ENCODE measurements at regions not wholly inside any gene's neighbourhood (a gene's known extent, or its start where the extent isn't known, plus 50 kb on each side); places are given as distances from the start of the nearest gene placed in this dataset.

DNA sequence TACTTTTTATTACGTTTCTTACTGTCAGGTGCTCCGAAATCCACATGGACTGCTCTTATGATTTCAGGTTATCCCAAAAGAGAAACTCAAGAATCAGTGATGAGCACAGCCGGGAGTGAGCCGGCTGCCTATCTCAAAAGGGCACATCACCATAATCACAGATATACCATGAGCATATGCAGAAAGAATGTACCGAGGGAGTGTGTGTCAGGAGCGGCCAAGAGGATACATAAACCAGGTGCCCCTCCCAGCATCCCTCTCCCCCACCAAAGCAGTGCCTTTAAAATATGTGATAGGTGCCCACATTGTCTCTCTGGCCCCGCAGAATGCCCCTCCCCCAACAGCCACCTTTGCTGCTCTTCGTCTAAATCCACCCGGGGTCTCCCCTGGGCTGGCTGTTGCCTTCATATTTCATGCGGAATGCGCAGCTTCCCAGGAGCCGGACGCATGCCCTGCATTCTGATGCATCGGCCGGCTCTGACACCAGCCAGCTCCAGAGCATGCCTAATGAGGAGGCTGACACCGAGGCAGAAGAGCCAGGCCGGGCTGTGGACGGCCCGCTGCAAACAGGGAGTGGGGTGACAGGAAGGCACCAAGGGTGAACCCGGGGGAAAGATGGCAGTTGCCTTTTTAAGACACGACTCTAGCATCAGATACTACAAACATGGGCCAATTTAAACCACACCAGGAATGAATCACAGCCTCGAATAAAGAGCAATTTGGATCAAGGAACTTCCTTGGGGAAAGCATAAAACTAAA lies 652.3 kb downstream of the BNC2 start:
- H2AFZ ChIP-seq (ENCODE audit: low read depth, low read length): no peak overlapping the region
- no peak overlapping the region for H3K27ac ChIP-seq (ENCODE audit: low read length)
- H3K9ac ChIP-seq (ENCODE audit: low read length): no peak overlapping the region
- no peak overlapping the region for H3K4me3 ChIP-seq (ENCODE audit: low read length)
- no peak for TF ChIP-seq EZH2phosphoT487 (IDR thresholded peaks at IDR 0.05; ENCODE audit: low read depth)
- TF ChIP-seq, protein P1, sequence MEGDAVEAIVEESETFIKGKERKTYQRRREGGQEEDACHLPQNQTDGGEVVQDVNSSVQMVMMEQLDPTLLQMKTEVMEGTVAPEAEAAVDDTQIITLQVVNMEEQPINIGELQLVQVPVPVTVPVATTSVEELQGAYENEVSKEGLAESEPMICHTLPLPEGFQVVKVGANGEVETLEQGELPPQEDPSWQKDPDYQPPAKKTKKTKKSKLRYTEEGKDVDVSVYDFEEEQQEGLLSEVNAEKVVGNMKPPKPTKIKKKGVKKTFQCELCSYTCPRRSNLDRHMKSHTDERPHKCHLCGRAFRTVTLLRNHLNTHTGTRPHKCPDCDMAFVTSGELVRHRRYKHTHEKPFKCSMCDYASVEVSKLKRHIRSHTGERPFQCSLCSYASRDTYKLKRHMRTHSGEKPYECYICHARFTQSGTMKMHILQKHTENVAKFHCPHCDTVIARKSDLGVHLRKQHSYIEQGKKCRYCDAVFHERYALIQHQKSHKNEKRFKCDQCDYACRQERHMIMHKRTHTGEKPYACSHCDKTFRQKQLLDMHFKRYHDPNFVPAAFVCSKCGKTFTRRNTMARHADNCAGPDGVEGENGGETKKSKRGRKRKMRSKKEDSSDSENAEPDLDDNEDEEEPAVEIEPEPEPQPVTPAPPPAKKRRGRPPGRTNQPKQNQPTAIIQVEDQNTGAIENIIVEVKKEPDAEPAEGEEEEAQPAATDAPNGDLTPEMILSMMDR (IDR thresholded peaks at IDR 0.05; ENCODE audit: low read depth, low read length): no peak
- H3K4me2 ChIP-seq (ENCODE audit: low read length): no peak overlapping the region
- no peaks in the 10 kb centered on the region for H3K9me3 ChIP-seq (ENCODE audit: insufficient read depth, low read length)
- H3K27me3 ChIP-seq (ENCODE audit: low read depth, low read length): no peaks in the 10 kb centered on the region
- H3K36me3 ChIP-seq (replicated peaks; ENCODE audit: low read depth, low read length): no peaks in the 10 kb centered on the region
- no peaks in the 10 kb centered on the region for H4K20me1 ChIP-seq (ENCODE audit: insufficient read depth, low read length)
- no peaks in the 10 kb centered on the region for H3K79me2 ChIP-seq (ENCODE audit: low read length)
- peaks cover 11% of the 10 kb centered on the region for H3K4me1 ChIP-seq (ENCODE audit: low read length)

DNA sequence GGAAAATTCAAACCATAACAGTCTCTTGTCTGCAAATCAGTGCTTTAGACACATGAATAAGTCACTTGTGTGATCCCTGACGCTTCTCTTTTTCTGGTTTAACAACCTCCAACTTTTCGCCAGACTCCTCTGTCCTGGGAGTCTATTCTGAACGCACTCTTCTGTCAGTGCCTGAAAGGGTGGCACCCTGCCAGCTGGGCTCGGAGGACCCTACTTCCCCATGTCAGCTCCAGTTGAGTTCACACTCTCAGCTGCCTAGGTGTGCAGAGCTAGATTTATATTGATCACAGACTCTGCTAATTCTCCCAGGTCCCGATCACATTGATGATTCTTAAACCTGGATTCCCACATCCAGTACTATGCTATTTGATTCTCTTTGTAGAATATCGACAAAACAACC lies 649.1 kb downstream of the BNC2 start:
- H3K36me3 ChIP-seq (replicated peaks; ENCODE audit: low read depth, low read length): no peaks in the 10 kb centered on the region
- peak overlapping the region; percentile 22 for H3K4me2 ChIP-seq (ENCODE audit: low read length)
- no peak overlapping the region for H2AFZ ChIP-seq (ENCODE audit: low read depth, low read length)
- no peaks in the 10 kb centered on the region for H3K9me3 ChIP-seq (ENCODE audit: insufficient read depth, low read length)
- H3K27me3 ChIP-seq (ENCODE audit: low read depth, low read length): no peaks in the 10 kb centered on the region
- H3K79me2 ChIP-seq (ENCODE audit: low read length): no peaks in the 10 kb centered on the region
- H4K20me1 ChIP-seq (ENCODE audit: insufficient read depth, low read length): no peaks in the 10 kb centered on the region
- H3K4me3 ChIP-seq (ENCODE audit: low read length): no peak overlapping the region
- H3K9ac ChIP-seq (ENCODE audit: low read length): no peak overlapping the region
- H3K4me1 ChIP-seq (ENCODE audit: low read length): peaks cover 11% of the 10 kb centered on the region
- TF ChIP-seq EZH2phosphoT487 (IDR thresholded peaks at IDR 0.05; ENCODE audit: low read depth): no peak
- TF ChIP-seq, protein P1 (IDR thresholded peaks at IDR 0.05; ENCODE audit: low read depth, low read length): no peak
- no peak overlapping the region for H3K27ac ChIP-seq (ENCODE audit: low read length)

DNA sequence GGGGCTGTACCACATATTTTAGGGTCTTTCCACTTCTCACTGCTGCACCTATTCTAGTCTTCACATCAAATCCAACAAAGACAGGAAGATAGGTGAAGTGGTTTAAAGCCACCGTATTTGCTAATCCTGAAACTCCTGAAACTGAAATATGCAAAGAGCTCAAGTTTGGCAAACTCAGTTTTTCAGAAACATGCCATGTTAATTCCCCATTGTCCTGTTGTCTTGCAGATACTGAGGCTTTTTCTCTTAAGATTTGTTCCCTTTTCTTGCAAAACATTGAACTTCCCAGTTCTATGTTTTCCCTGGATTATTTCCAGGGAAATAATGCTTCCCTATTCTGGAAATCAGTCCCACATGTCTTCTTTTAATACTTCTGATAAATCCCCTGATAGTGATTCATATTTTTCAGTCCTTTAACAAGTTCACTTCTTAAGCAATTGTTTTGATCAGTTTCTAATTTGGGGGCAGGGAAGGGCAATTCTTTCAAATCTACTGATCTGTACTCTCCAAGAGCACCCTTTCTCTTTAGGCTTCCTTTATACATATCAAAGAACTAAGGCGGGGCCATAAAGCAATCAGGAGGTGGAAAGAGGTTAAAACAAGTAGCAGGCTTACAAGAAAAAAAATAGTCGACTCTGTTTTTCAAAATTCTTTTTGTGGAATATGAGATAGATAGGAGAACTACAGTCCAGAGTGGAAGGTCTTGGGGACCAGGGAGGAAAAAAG lies 648.5 kb downstream of the BNC2 start:
- Histone ChIP-seq H3K4me2 (ENCODE audit: low read length) (peak overlapping the region; percentile 22), H3K9ac (ENCODE audit: low read length) (no peak overlapping the region), H3K9me3 (ENCODE audit: insufficient read depth, low read length) (no peaks in the 10 kb centered on the region), H3K4me3 (ENCODE audit: low read length) (no peak overlapping the region), H3K27ac (ENCODE audit: low read length) (no peak overlapping the region), H2AFZ (ENCODE audit: low read depth, low read length) (no peak overlapping the region), H3K36me3 (replicated peaks; ENCODE audit: low read depth, low read length) (no peaks in the 10 kb centered on the region), H3K79me2 (ENCODE audit: low read length) (no peaks in the 10 kb centered on the region), H3K27me3 (ENCODE audit: low read depth, low read length) (no peaks in the 10 kb centered on the region), H4K20me1 (ENCODE audit: insufficient read depth, low read length) (no peaks in the 10 kb centered on the region), H3K4me1 (ENCODE audit: low read length) (peaks cover 11% of the 10 kb centered on the region)
- no peak for TF ChIP-seq EZH2phosphoT487 (IDR thresholded peaks at IDR 0.05; ENCODE audit: low read depth)
- TF ChIP-seq, protein P1 (IDR thresholded peaks at IDR 0.05; ENCODE audit: low read depth, low read length): no peak

DNA sequence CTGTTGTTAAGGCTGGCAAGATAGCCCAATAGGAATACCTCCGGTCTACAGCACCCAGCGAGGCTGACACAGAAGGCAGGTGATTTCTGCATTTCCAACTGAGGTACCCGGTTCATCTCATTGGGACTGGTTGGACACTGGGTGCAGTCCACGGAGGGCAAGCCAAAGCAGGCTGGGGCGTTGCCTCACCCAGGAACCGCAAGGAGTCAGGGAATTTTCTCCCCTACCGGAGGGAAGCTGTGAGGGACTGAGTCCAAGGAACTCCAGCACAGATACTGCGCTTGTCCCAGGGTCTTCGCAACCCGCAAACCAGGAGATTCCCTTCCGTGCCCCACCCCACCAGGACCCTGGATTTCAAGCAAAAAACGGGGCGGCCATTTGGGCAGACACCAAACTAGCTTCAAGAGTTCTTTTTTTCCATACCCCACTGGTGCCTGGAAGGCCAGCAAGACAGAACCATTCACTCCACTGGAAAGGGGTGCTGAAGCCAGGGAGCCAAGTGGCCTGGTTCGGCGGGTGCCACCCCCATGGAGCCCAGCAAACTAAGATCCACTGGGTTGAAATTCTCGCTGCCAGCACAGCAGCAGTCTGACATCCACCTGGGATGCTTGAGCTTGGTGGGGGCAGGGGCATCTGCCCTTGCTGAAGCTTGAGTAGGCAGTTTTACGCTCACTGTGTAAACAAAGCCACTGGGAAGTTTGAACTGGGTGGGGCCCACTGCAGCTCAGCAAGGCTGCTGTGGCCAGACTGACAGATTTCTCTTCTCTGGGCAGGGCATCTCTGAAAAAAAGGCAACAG lies 647.2 kb downstream of the BNC2 start:
- H4K20me1 ChIP-seq (ENCODE audit: insufficient read depth, low read length): no peaks in the 10 kb centered on the region
- no peaks in the 10 kb centered on the region for H3K27me3 ChIP-seq (ENCODE audit: low read depth, low read length)
- H3K4me1 ChIP-seq (ENCODE audit: low read length): peaks cover 11% of the 10 kb centered on the region
- H3K79me2 ChIP-seq (ENCODE audit: low read length): no peaks in the 10 kb centered on the region
- TF ChIP-seq EZH2phosphoT487 (IDR thresholded peaks at IDR 0.05; ENCODE audit: low read depth): no peak
- TF ChIP-seq, protein P1 (IDR thresholded peaks at IDR 0.05; ENCODE audit: low read depth, low read length): no peak
- no peaks in the 10 kb centered on the region for H3K9me3 ChIP-seq (ENCODE audit: insufficient read depth, low read length)
- no peak overlapping the region for H3K27ac ChIP-seq (ENCODE audit: low read length)
- H3K4me2 ChIP-seq (ENCODE audit: low read length): no peak overlapping the region
- no peak overlapping the region for H2AFZ ChIP-seq (ENCODE audit: low read depth, low read length)
- H3K9ac ChIP-seq (ENCODE audit: low read length): no peak overlapping the region
- no peak overlapping the region for H3K4me3 ChIP-seq (ENCODE audit: low read length)
- no peaks in the 10 kb centered on the region for H3K36me3 ChIP-seq (replicated peaks; ENCODE audit: low read depth, low read length)

Data from OCI-LY3 (cell line).